ENCODE measurements at regions not wholly inside any gene's neighbourhood (a gene's known extent, or its start where the extent isn't known, plus 50 kb on each side); places are given as distances from the start of the nearest gene placed in this dataset.

GRCh38 chr6:43871284-43871683 lies 101.3 kb downstream of the VEGFA start:
- no peaks in the 10 kb centered on the region for H4K20me1 ChIP-seq (ENCODE audit: insufficient read depth, low read length)
- no peak overlapping the region for H3K27ac ChIP-seq (ENCODE audit: low read depth, low read length)
- no peak for TF ChIP-seq CTCF (IDR thresholded peaks at IDR 0.05; ENCODE audit: extremely low read depth, low read depth, low read length)
- no peak overlapping the region for H3K4me3 ChIP-seq (ENCODE audit: insufficient read depth, low read length)
- peak overlapping the region; percentile 57 for H2AFZ ChIP-seq (ENCODE audit: low read length)
- H3K9me3 ChIP-seq (ENCODE audit: low read depth, low read length) = no peaks in the 10 kb centered on the region
- H3K36me3 ChIP-seq (ENCODE audit: insufficient read depth, low read length) = no peaks in the 10 kb centered on the region
- no peaks in the 10 kb centered on the region for H3K79me2 ChIP-seq (ENCODE audit: insufficient read depth, low read length)
- DNase-seq (ENCODE audit: insufficient read length, low spot score, missing footprints) = peak; percentile 45
- peak overlapping the region; percentile 38 for H3K4me2 ChIP-seq (ENCODE audit: insufficient read depth, low read length)
- H3K27me3 ChIP-seq (ENCODE audit: insufficient read depth, low read length) = no peaks in the 10 kb centered on the region
- peaks cover 9% of the 10 kb centered on the region for H3K4me1 ChIP-seq (ENCODE audit: insufficient read depth, low read length)

DNA sequence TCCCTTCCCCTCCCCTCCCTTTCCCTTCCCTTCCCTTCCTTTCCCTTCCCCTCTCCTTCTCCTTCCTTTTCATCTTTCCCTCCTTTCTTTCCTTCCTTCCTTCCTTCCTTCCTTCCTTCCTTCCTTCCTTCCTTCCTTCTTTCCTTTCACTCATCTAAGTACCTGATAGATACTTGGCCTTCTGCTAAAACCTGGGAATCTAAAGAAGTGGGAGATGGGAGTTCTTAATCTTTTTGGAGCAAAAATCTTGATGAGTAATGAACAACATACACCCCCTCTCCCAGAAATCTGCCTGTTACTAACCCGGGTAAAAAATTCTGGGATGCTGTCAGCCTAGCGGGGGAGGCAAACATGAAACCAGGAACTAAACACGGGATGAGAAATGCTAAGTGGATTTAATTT lies 100.7 kb downstream of the VEGFA start:
- H3K4me1 ChIP-seq (ENCODE audit: insufficient read depth, low read length) = peaks cover 9% of the 10 kb centered on the region
- peak overlapping the region; percentile 57 for H2AFZ ChIP-seq (ENCODE audit: low read length)
- TF ChIP-seq CTCF (IDR thresholded peaks at IDR 0.05; ENCODE audit: extremely low read depth, low read depth, low read length) = no peak
- no peak overlapping the region for H3K4me3 ChIP-seq (ENCODE audit: insufficient read depth, low read length)
- no peaks in the 10 kb centered on the region for H4K20me1 ChIP-seq (ENCODE audit: insufficient read depth, low read length)
- no peaks in the 10 kb centered on the region for H3K36me3 ChIP-seq (ENCODE audit: insufficient read depth, low read length)
- H3K4me2 ChIP-seq (ENCODE audit: insufficient read depth, low read length) = peak overlapping the region; percentile 38
- no peak overlapping the region for H3K27ac ChIP-seq (ENCODE audit: low read depth, low read length)
- peak; percentile 96 for DNase-seq (ENCODE audit: insufficient read length, low spot score, missing footprints)
- H3K27me3 ChIP-seq (ENCODE audit: insufficient read depth, low read length) = no peaks in the 10 kb centered on the region
- H3K79me2 ChIP-seq (ENCODE audit: insufficient read depth, low read length) = no peaks in the 10 kb centered on the region
- H3K9me3 ChIP-seq (ENCODE audit: low read depth, low read length) = no peaks in the 10 kb centered on the region

DNA sequence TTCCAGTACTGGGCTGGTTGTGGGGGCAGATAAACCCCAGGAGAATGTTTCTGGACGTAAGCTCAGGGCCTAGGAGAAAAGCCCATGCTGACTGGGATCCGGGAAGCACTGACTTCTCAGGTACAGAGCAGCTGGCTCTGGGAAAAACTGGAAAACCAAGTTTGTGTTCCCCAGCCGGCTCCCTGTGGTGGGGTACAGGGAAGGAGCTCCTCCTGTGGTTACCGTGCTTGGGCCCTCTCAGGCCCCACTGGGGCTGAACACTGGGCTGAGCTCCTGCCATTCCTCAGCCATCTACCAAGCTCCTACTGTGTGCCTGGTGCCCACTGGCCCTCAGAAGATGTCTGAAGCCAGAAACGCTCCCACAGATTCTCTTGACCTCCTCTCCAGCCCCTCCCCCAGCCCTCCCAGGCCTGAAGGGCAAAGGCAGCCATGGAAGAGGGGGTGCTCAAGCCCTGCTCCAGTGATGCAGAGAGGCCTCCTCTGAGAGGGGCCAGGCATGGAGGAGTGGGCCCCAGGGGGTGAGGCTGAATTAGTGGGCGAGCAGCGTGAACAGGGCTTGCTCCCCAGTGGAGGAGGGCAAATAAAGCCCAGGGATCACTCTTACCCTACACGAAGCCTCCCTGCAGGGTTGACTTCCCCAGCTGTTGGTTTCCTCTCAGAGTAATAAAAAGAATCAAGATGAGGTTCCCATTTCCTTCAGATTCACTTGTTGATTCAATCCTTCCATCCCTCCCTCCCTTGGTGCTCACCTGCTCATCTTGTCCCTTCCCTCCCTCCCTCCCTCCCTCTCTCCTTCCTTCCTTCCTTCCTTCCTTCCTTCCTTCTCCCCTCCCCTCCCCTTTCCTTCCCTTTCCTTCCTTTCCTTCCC lies 100.0 kb downstream of the VEGFA start:
- no peaks in the 10 kb centered on the region for H4K20me1 ChIP-seq (ENCODE audit: insufficient read depth, low read length)
- H2AFZ ChIP-seq (ENCODE audit: low read length) = peak overlapping the region; percentile 9
- H3K27ac ChIP-seq (ENCODE audit: low read depth, low read length) = no peak overlapping the region
- no peaks in the 10 kb centered on the region for H3K9me3 ChIP-seq (ENCODE audit: low read depth, low read length)
- no peaks in the 10 kb centered on the region for H3K27me3 ChIP-seq (ENCODE audit: insufficient read depth, low read length)
- no peak for TF ChIP-seq CTCF (IDR thresholded peaks at IDR 0.05; ENCODE audit: extremely low read depth, low read depth, low read length)
- DNase-seq (ENCODE audit: insufficient read length, low spot score, missing footprints) = peak; percentile 66
- H3K4me1 ChIP-seq (ENCODE audit: insufficient read depth, low read length) = peaks cover 9% of the 10 kb centered on the region
- H3K36me3 ChIP-seq (ENCODE audit: insufficient read depth, low read length) = no peaks in the 10 kb centered on the region
- no peaks in the 10 kb centered on the region for H3K79me2 ChIP-seq (ENCODE audit: insufficient read depth, low read length)
- no peak overlapping the region for H3K4me2 ChIP-seq (ENCODE audit: insufficient read depth, low read length)
- no peak overlapping the region for H3K4me3 ChIP-seq (ENCODE audit: insufficient read depth, low read length)

DNA sequence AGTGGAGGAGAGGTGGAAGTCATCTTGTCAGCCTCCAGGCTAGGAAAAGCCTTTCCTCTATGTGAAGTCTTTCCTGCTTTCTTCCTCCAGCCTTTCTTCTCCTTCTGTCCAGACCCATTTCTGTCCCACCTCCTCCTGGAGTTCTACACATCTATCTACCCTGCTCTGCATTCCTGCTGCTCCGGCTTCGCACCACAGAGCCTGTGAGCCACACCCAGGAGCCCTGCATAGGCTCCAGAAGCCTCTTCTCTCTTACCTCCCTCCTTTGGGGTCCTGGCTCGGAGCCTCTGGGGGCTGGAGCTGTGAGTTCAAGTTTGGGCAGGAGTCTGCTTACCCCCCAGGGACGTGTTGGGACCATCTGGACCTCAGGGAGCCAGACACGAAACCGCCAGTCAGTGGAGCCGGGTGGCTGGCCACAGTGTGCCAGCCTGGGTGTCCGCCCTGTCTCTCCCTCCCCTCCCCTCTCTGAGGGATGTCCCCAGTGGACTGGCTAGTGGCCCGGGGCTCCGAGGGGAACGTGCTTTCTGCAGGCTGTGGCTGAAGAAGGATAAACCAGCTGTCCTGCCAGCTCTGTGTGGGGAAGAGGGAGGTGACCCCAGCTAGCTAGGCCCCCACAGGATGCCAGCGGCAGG lies 99.2 kb downstream of the VEGFA start:
- peak; percentile 71 for DNase-seq (ENCODE audit: insufficient read length, low spot score, missing footprints)
- Histone ChIP-seq H3K27me3 (ENCODE audit: insufficient read depth, low read length) (no peaks in the 10 kb centered on the region), H3K79me2 (ENCODE audit: insufficient read depth, low read length) (no peaks in the 10 kb centered on the region), H3K4me3 (ENCODE audit: insufficient read depth, low read length) (no peak overlapping the region), H3K4me1 (ENCODE audit: insufficient read depth, low read length) (peaks cover 9% of the 10 kb centered on the region), H3K36me3 (ENCODE audit: insufficient read depth, low read length) (no peaks in the 10 kb centered on the region), H3K27ac (ENCODE audit: low read depth, low read length) (no peak overlapping the region), H4K20me1 (ENCODE audit: insufficient read depth, low read length) (no peaks in the 10 kb centered on the region), H2AFZ (ENCODE audit: low read length) (peak overlapping the region; percentile 9), H3K9me3 (ENCODE audit: low read depth, low read length) (no peaks in the 10 kb centered on the region), H3K4me2 (ENCODE audit: insufficient read depth, low read length) (no peak overlapping the region)
- no peak for TF ChIP-seq CTCF (IDR thresholded peaks at IDR 0.05; ENCODE audit: extremely low read depth, low read depth, low read length)

All from osteoblast (primary cell).